GM23248 (cell line): ENCODE measurements at regions not wholly inside any gene's neighbourhood (a gene's known extent, or its start where the extent isn't known, plus 50 kb on each side); places are given as distances from the start of the nearest gene placed in this dataset.

ENCODE experiments used
- DNase-seq: peaks from one replicate; pipeline ENCODE4 v3.0.0-alpha.2; 2015
- H2AFZ ChIP-seq: fragments of 200-600 bp; sonication (generic); 2 replicates; pipeline ENCODE4 v1.6.1; 2016; ENCODE audit warnings: antibody characterized with exemption
- H3F3A ChIP-seq: fragments of 200-600 bp; sonication (generic); 2 replicates; pipeline ENCODE4 v1.6.1; 2016; ENCODE audit warnings: mild to moderate bottlenecking, antibody characterized with exemption, mixed run types; ENCODE audit not compliant: insufficient read depth
- H3K27ac ChIP-seq: fragments of 200-600 bp; sonication (generic); 2 replicates; pipeline ENCODE4 v1.5.1; 2016; ENCODE audit warnings: mild to moderate bottlenecking
- H3K27me3 ChIP-seq: fragments of 200-600 bp; sonication (generic); replicated peaks from 2 replicates; pipeline ENCODE4 v1.6.1; 2016; ENCODE audit warnings: mild to moderate bottlenecking; ENCODE audit not compliant: insufficient read depth
- H3K36me3 ChIP-seq: fragments of 200-600 bp; sonication (generic); 2 replicates; pipeline ENCODE4 v1.6.1; 2016; ENCODE audit warnings: low read depth, mild to moderate bottlenecking
- H3K4me1 ChIP-seq: fragments of 200-600 bp; sonication (generic); 2 replicates; pipeline ENCODE4 v1.6.1; 2016; ENCODE audit warnings: mild to moderate bottlenecking; ENCODE audit not compliant: insufficient read depth
- H3K4me2 ChIP-seq: fragments of 200-600 bp; sonication (generic); one replicate; pipeline ENCODE4 v1.6.1; 2016; ENCODE audit warnings: mild to moderate bottlenecking; ENCODE audit not compliant: unreplicated experiment
- H3K4me3 ChIP-seq: fragments of 200-600 bp; sonication (generic); 2 replicates; pipeline ENCODE4 v1.5.1; 2016; ENCODE audit warnings: mild to moderate bottlenecking
- H3K79me2 ChIP-seq: fragments of 200-600 bp; sonication (generic); 2 replicates; pipeline ENCODE4 v1.6.1; 2016; ENCODE audit warnings: mild to moderate bottlenecking; ENCODE audit not compliant: insufficient read depth
- H3K9ac ChIP-seq: fragments of 200-600 bp; sonication (generic); 2 replicates; pipeline ENCODE4 v1.6.1; 2016; ENCODE audit warnings: mild to moderate bottlenecking
- H3K9me2 ChIP-seq: fragments of 200-600 bp; sonication (generic); 2 replicates; pipeline ENCODE4 v1.6.1; 2016; ENCODE audit warnings: mixed run types, mild to moderate bottlenecking, moderate library complexity; ENCODE audit not compliant: insufficient read depth
- H3K9me3 ChIP-seq: fragments of 200-600 bp; sonication (generic); one replicate; pipeline ENCODE4 v1.6.1; 2017; ENCODE audit warnings: low read depth
- H4K20me1 ChIP-seq: fragments of 200-600 bp; sonication (generic); 2 replicates; pipeline ENCODE4 v1.6.0; 2016; ENCODE audit not compliant: insufficient read depth
- EZH2 ChIP-seq: fragments of 200-600 bp; sonication (generic); IDR thresholded peaks from 2 replicates; pipeline ENCODE4 v1.6.1; 2018; ENCODE audit warnings: antibody characterized with exemption, mild to moderate bottlenecking; ENCODE audit not compliant: insufficient read depth, poor library complexity, severe bottlenecking
- EZH2phosphoT487 ChIP-seq: fragments of 200-600 bp; sonication (generic); IDR thresholded peaks from 2 replicates; pipeline ENCODE4 v1.6.1; 2018; ENCODE audit warnings: antibody characterized with exemption, moderate library complexity, mild to moderate bottlenecking, low read depth; ENCODE audit not compliant: insufficient read depth
- WGBS, 2 experiments: methylation state at CpG; one replicate each; pipeline ENCODE4 v1.1.6; 2015 to 2017; ENCODE audit warnings: low lambda C conversion rate in 2 of 2, low coverage in 1 of 2; ENCODE audit errors: missing lambda C conversion rate in 2 of 2; 5-methylcytosine and 5-hydroxymethylcytosine counted together
- in situ Hi-C: fragments of 300-500 bp; cut with MboI; formaldehyde crosslinking; loops from 2 replicates; pipeline ENCODE4 v1.15.0; 2020

GRCh38 chr3:147589016-147589415 is 179.9 kb downstream of the ZIC1 start:
- no peaks in the 10 kb centered on the region for H3K27me3 ChIP-seq
- H3K4me3 ChIP-seq, result no peak overlapping the region
- no peaks in the 10 kb centered on the region for H4K20me1 ChIP-seq
- H3K79me2 ChIP-seq, result no peaks in the 10 kb centered on the region
- peaks cover 9% of the 10 kb centered on the region; the same call in 1 of the 2 replicates for H3F3A ChIP-seq
- H3K9me3 ChIP-seq, result no peaks in the 10 kb centered on the region
- no peak overlapping the region for H3K4me2 ChIP-seq
- no peak overlapping the region for H3K9ac ChIP-seq
- no peaks in the 10 kb centered on the region for H3K36me3 ChIP-seq
- WGBS, 2 experiments, result 57 to 59% methylated on average over 2 of the region's 2 CpGs
- H3K9me2 ChIP-seq, result no peaks in the 10 kb centered on the region
- H2AFZ ChIP-seq, result no peak overlapping the region
- peak; percentile 76 for DNase-seq
- no peak for TF ChIP-seq EZH2phosphoT487
- no peak for TF ChIP-seq EZH2
- no peaks in the 10 kb centered on the region for H3K4me1 ChIP-seq
- H3K27ac ChIP-seq, result no peak overlapping the region
- in situ Hi-C loops, result no loop called here

GRCh38 chr3:147604136-147604535 is 195.0 kb downstream of the ZIC1 start:
- H3K27me3 ChIP-seq, result no peaks in the 10 kb centered on the region
- H3K9me3 ChIP-seq, result no peaks in the 10 kb centered on the region
- H3K9ac ChIP-seq, result no peak overlapping the region
- no peak overlapping the region for H2AFZ ChIP-seq
- 75 to 76% methylated on average over 4 of the region's 4 CpGs for WGBS, 2 experiments
- no peaks in the 10 kb centered on the region for H4K20me1 ChIP-seq
- no peak overlapping the region for H3K4me2 ChIP-seq
- no peaks in the 10 kb centered on the region for H3K79me2 ChIP-seq
- H3K9me2 ChIP-seq, result no peaks in the 10 kb centered on the region
- H3K27ac ChIP-seq, result no peak overlapping the region
- H3F3A ChIP-seq, result no peaks in the 10 kb centered on the region
- no peaks in the 10 kb centered on the region for H3K36me3 ChIP-seq
- no peaks in the 10 kb centered on the region for H3K4me1 ChIP-seq
- no peak for DNase-seq
- no peak overlapping the region for H3K4me3 ChIP-seq
- in situ Hi-C loops, result loop anchor here (25.0 kb wide), 1 partner anchor 792 kb away; no protein-coding TSS in a partner anchor
- TF ChIP-seq EZH2, result no peak
- no peak for TF ChIP-seq EZH2phosphoT487

- Histone ChIP-seq H3K4me3 (no peak overlapping the region), H3F3A (no peaks in the 10 kb centered on the region), H3K9me3 (no peaks in the 10 kb centered on the region), H2AFZ (peak overlapping the region; percentile 40; the same call in 1 of the 2 replicates), H3K36me3 (no peaks in the 10 kb centered on the region), H3K4me1 (no peaks in the 10 kb centered on the region), H4K20me1 (no peaks in the 10 kb centered on the region), H3K79me2 (no peaks in the 10 kb centered on the region), H3K9me2 (no peaks in the 10 kb centered on the region), H3K9ac (no peak overlapping the region), H3K27ac (no peak overlapping the region), H3K27me3 (no peaks in the 10 kb centered on the region), H3K4me2 (no peak overlapping the region)
- no peak for TF ChIP-seq EZH2phosphoT487
- 49 to 56% methylated on average over 3 of the region's 3 CpGs for WGBS, 2 experiments
- in situ Hi-C loops, result loop anchor here (25.0 kb wide), 1 partner anchor 801 kb away; no protein-coding TSS in a partner anchor
- DNase-seq, result no peak
Measured at GRCh38 chr3:147613725-147614124, 204.6 kb downstream of the ZIC1 start.

GRCh38 chr3:147614210-147614609 is 205.0 kb downstream of the ZIC1 start:
- Histone ChIP-seq H3K4me3 (no peak overlapping the region), H4K20me1 (no peaks in the 10 kb centered on the region), H3K9me2 (no peaks in the 10 kb centered on the region), H3K9ac (no peak overlapping the region), H3K36me3 (no peaks in the 10 kb centered on the region), H2AFZ (peak overlapping the region; percentile 40), H3K9me3 (no peaks in the 10 kb centered on the region), H3K4me2 (no peak overlapping the region), H3K27ac (no peak overlapping the region), H3K4me1 (no peaks in the 10 kb centered on the region), H3F3A (no peaks in the 10 kb centered on the region), H3K27me3 (no peaks in the 10 kb centered on the region), H3K79me2 (no peaks in the 10 kb centered on the region)
- in situ Hi-C loops, result loop anchor here (25.0 kb wide), 1 partner anchor 802 kb away; no protein-coding TSS in a partner anchor
- 56 to 63% methylated on average over 3 of the region's 3 CpGs for WGBS, 2 experiments
- no peak for DNase-seq
- TF ChIP-seq EZH2, result no peak
- no peak for TF ChIP-seq EZH2phosphoT487

- in situ Hi-C loops, result loop anchor here (25.0 kb wide), 1 partner anchor 803 kb away; no protein-coding TSS in a partner anchor
- Histone ChIP-seq H3K27me3 (no peaks in the 10 kb centered on the region), H3K9me2 (no peaks in the 10 kb centered on the region), H3K4me2 (no peak overlapping the region), H3F3A (no peaks in the 10 kb centered on the region), H3K9me3 (no peaks in the 10 kb centered on the region), H4K20me1 (no peaks in the 10 kb centered on the region), H3K9ac (no peak overlapping the region), H3K79me2 (no peaks in the 10 kb centered on the region), H3K4me1 (peaks cover 5% of the 10 kb centered on the region), H3K4me3 (no peak overlapping the region), H2AFZ (no peak overlapping the region; the same call in 1 of the 2 replicates), H3K27ac (no peak overlapping the region), H3K36me3 (no peaks in the 10 kb centered on the region)
- TF ChIP-seq EZH2phosphoT487 (no peak), EZH2 (no peak)
- WGBS, 2 experiments, result 91% methylated on average over 4 of the region's 4 CpGs
- no peak for DNase-seq
Measured at GRCh38 chr3:147615035-147615434, 205.9 kb downstream of the ZIC1 start.
